H54 (cell line): ENCODE measurements at regions not wholly inside any gene's neighbourhood (a gene's known extent, or its start where the extent isn't known, plus 50 kb on each side); places are given as distances from the start of the nearest gene placed in this dataset.

ENCODE experiments used
- DNase-seq: peaks from one replicate; pipeline ENCODE4 v3.0.0; 2011; ENCODE audit warnings: low spot score, mixed read lengths; ENCODE audit not compliant: insufficient read length
- FAIRE-seq: peaks from 3 replicates; lab custom pipeline; 2011; peaks lifted over from hg19 to GRCh38; lab: Jason Lieb, UNC
- POLR2A ChIP-seq: IDR thresholded peaks from 2 replicates; pipeline ENCODE4 v1.6.1; 2011; ENCODE audit warnings: low read depth, mild to moderate bottlenecking, low read length

DNA sequence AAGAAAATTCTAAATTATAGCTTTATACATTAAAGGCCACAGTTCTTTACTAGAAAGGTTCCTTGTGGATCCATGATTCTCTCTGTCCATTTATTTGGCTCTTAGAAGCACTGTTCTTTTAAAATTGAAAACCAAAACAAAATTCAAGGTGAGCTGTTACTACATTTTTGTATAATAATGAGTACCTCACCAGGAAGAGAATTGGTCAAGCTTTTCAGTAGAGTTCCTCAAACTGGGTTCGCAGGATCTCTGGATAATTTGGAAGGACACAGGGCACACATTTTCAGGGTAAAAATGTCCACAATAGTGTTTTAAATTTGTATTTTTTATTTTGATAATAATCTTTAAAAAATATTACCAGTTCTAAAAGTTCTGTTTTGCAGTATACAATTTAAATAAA, 93.0 kb downstream of the PPP1R3A start:
- FAIRE-seq (no peak), DNase-seq (no peak)
- TF ChIP-seq POLR2A: no peak

DNA sequence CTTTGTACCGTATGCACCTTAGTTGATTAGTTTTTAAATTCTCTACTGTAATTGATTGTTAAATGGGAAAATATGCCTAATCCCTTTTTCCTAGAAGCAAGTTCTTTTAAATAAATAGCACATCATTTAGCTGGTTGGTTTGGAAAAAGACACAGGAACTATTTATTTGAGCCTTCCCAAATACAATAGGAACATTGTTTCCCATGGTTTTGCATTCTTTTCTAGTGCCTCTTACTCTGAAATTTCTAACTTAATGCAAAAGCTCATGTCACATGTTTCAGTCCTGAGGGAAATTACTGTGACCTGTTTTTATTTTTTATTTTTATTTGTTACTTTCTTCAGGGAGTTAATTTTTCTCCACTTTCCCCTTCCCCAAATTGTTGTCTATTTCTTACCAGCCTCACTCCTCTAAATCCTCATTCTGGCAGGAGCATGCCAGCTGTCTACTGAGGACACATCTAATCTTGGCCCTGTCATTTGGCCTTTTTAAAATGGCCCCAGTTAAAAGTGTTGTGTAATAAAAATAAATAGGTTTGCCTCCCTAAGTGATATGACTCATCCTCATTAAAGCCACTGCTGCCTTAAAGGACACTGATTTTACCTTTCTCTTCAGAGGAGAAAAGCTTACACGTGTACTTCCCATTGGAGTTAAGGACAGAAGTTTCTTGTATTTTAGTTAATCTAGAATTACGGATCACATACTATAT, 94.5 kb downstream of the PPP1R3A start:
- TF ChIP-seq POLR2A: no peak
- FAIRE-seq (no peak), DNase-seq (no peak)

DNA sequence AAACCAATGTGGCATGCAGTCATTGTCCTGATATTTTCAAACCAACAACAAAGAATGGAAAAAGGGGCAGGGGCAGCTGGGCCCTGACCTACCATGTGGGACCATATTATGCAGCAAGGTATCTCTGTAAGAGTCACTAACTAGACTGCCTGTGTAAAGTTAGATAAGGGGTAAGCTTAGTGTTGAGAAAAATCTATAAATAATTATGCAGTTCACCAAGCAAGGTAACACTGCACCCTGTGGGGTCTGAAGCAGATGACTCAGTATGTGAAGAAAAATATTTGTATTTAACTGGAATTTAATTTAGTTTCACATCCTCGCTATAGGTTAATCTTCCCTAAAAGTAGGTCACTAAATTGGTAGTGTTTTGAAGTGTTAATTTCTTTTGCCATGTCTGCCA, 99.3 kb downstream of the PPP1R3A start:
- no peak for TF ChIP-seq POLR2A
- FAIRE-seq: no peak
- no peak for DNase-seq

GRCh38 chr7:113816639-113817038, 102.2 kb downstream of the PPP1R3A start:
- no peak for FAIRE-seq
- DNase-seq: no peak

DNA sequence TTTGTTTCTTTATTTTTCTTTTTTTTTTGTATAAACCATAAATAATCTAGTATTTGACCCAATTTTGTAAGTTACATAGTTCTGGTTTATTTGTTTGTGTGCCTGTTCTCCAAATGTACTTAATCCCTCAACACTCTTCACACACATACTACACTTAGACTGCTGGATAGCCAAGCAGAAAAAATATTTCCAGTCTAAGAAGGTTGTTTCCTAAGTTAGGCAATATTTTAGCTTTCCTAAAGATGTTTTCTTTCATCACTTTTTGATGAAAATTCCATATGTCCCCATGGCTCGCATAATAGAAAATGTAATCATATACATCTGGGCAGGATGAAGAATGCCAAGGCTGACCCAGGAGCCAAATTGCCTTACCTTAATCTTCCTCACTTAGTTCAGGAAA, 105.3 kb downstream of the PPP1R3A start:
- DNase-seq (no peak), FAIRE-seq (no peak)
- no peak for TF ChIP-seq POLR2A

More at GRCh38 chr7:113816639-113817038, 102.2 kb downstream of the PPP1R3A start:
- no peak for TF ChIP-seq POLR2A

DNA sequence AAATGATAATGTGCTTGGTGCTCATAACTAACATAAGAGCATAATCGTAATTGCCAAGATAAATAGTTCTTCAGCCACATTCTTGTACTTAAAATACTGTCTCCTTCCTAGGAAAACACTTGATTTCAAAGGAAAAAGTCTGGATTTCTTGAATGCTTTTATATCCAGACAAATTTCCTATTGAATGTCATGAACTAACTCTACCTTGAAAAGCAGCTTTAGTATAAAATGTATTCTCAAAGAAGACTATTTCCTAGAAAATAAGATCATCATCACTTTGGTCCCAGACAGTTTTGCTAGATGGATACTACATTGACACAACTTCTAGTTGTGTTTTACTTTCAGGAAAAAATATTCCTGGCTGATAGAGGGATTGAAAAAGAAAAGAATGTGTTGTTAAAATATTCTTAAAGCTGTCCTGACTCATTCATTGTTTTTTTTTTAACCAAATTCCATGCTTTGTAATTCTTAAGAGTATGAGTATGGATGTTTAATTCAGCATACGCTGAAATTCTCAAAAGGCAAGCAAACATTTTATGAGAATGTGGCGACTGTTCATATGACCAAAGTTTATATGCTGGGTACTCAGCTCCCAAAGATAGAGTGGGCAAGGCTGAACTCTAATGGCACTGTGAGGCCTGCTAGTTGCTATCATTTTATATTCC, 106.1 kb downstream of the PPP1R3A start:
- DNase-seq (no peak), FAIRE-seq (no peak)
- no peak for TF ChIP-seq POLR2A

- no peak for FAIRE-seq
- no peak for TF ChIP-seq POLR2A
Observed at GRCh38 chr7:113810080-113810744, 108.6 kb downstream of the PPP1R3A start.

DNA sequence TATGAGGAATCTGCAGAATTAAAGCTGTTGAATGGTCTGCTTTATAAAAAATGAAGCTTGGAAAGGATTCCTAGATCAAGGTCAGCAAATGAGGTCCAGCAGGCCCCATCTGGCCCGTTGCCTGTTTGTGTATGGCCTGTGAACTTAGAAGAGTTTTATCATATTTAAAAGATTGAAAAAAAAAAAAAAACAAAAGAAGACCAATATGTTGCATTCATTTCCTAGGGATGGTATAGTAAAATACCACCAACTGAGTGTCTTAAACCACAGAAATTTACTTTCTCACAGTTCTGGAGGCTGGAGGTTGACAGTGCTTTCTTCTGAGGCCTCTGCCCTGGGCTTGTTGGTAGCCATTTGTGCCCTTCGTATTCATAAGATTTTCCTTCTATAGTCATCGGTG, 109.2 kb downstream of the PPP1R3A start:
- no peak for TF ChIP-seq POLR2A
- no peak for DNase-seq
- FAIRE-seq: no peak

More at GRCh38 chr7:113810080-113810744, 108.6 kb downstream of the PPP1R3A start:
- no peak for DNase-seq

DNA sequence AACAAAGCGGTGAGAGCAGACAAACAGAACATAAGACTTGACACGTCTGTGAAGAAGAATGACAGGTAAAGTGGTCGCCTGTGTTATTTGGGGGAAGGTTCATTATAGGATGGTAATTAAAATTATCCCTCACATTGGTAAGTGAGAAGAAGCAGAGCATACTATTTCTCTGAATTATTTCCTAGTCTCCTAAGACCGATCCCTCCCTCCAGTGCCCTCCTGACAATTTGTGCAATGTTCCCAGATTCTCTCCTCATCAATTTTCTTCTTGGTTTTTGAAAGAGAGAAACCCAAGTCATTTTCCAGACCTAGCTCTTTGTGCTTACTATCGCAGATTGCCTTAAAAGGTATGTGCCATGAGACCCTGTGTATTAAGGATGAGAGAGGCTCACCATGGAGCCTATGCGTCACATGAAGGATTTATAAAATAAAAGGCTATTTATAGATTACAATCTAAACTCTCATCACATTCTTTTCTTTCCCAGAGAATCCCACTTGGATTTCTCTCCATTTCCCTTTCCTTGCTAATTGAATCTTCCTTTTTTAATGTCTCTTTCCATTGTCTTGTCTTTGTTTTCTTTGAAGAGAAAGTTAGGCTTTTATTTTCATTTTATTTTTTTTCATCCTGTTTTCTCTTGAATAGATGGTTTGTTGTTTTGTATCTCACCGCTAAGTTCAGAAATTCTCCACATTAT, 112.0 kb downstream of the PPP1R3A start:
- no peak for TF ChIP-seq POLR2A
- FAIRE-seq: no peak
- DNase-seq: no peak

DNA sequence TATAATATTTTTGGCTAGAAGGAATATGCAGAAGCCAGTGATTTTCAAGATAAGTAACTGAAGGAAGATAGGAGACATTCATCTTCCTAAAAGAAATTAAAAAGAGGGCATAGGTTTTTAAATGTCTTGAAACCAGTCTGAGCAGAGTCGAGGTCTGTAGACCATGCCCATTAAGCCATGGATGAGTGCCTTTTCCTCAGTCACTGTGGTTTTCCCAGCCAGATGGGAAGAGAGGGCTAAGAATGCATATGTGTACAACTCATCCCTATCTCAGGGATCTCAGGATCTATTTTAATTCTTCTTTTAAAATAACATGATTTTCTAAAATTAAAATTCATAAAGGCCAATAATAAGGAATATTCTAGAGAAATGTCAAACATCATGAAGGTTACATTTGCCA, 112.8 kb downstream of the PPP1R3A start:
- TF ChIP-seq POLR2A: no peak
- DNase-seq (no peak), FAIRE-seq (no peak)

GRCh38 chr7:113804475-113805095, 114.2 kb downstream of the PPP1R3A start:
- no peak for TF ChIP-seq POLR2A
- FAIRE-seq (no peak), DNase-seq (no peak)

GRCh38 chr7:113801751-113802150, 117.1 kb downstream of the PPP1R3A start:
- FAIRE-seq: no peak

GRCh38 chr7:113800826-113801225, 118.0 kb downstream of the PPP1R3A start:
- no peak for DNase-seq
- FAIRE-seq: no peak

More at GRCh38 chr7:113801751-113802150, 117.1 kb downstream of the PPP1R3A start:
- DNase-seq: no peak
- no peak for TF ChIP-seq POLR2A

More at GRCh38 chr7:113800826-113801225, 118.0 kb downstream of the PPP1R3A start:
- no peak for TF ChIP-seq POLR2A
